ENCODE measurements at regions not wholly inside any gene's neighbourhood (a gene's known extent, or its start where the extent isn't known, plus 50 kb on each side); places are given as distances from the start of the nearest gene placed in this dataset.

- no peak for TF ChIP-seq CTCF (IDR thresholded peaks at IDR 0.05)
- no peak for TF ChIP-seq POLR2A (IDR thresholded peaks at IDR 0.05)
- TF ChIP-seq POLR2AphosphoS5 (IDR thresholded peaks at IDR 0.05; ENCODE audit: insufficient read depth in 1 of 2, low read depth in 1 of 2), result no peak
Observed at GRCh38 chr6:45818655-45819054, 197.0 kb downstream of the CLIC5 start.

All from vagina (tissue), 2 donors.